H9 (cell line): ENCODE measurements at regions not wholly inside any gene's neighbourhood (a gene's known extent, or its start where the extent isn't known, plus 50 kb on each side); places are given as distances from the start of the nearest gene placed in this dataset.

ENCODE experiments used
- DNase-seq: peaks from one replicate; pipeline ENCODE4 v3.0.0-alpha.2; 2017
- H2AFZ ChIP-seq: one replicate; pipeline ENCODE4 v1.6.1; 2013; ENCODE audit warnings: mild to moderate bottlenecking, low read length, control low read depth, moderate library complexity
- H2AK5ac ChIP-seq: 2 replicates; pipeline ENCODE4 v1.6.1; 2013; ENCODE audit warnings: low read length, control low read depth, mixed read lengths; ENCODE audit not compliant: insufficient read length
- H2BK120ac ChIP-seq: one replicate; pipeline ENCODE4 v1.6.1; 2013; ENCODE audit warnings: low read depth, mild to moderate bottlenecking, low read length, control low read depth, inconsistent platforms; ENCODE audit not compliant: poor library complexity, severe bottlenecking
- H2BK12ac ChIP-seq: 2 replicates; pipeline ENCODE4 v1.6.1; 2013; ENCODE audit warnings: low read length, control low read depth, mixed read lengths, low read depth; ENCODE audit not compliant: insufficient read length
- H2BK15ac ChIP-seq: 2 replicates; pipeline ENCODE4 v1.6.1; 2013; ENCODE audit warnings: low read depth, low read length, control low read depth
- H2BK20ac ChIP-seq: one replicate; pipeline ENCODE4 v1.6.1; 2013; ENCODE audit warnings: low read depth, mild to moderate bottlenecking, low read length, control low read depth, inconsistent platforms; ENCODE audit not compliant: poor library complexity, severe bottlenecking
- H2BK5ac ChIP-seq: 2 replicates; pipeline ENCODE4 v1.6.1; 2013; ENCODE audit warnings: low read length, control low read depth, mixed read lengths; ENCODE audit not compliant: insufficient read length
- H3K14ac ChIP-seq: 2 replicates; pipeline ENCODE4 v1.6.1; 2013; ENCODE audit warnings: low read length, control low read depth; ENCODE audit not compliant: insufficient read depth
- H3K18ac ChIP-seq: 2 replicates; pipeline ENCODE4 v1.6.1; 2013; ENCODE audit warnings: low read depth, mild to moderate bottlenecking, mixed read lengths, low read length, control low read depth; ENCODE audit not compliant: insufficient read length
- H3K23ac ChIP-seq: 2 replicates; pipeline ENCODE4 v1.6.1; 2013; ENCODE audit warnings: low read length, control low read depth, mixed read lengths, low read depth; ENCODE audit not compliant: insufficient read length
- H3K23me2 ChIP-seq: 2 replicates; pipeline ENCODE4 v1.6.1; 2013; ENCODE audit warnings: low read depth, mild to moderate bottlenecking, mixed read lengths, low read length, control low read depth; ENCODE audit not compliant: insufficient read length, poor library complexity, severe bottlenecking
- H3K27ac ChIP-seq: 2 replicates; pipeline ENCODE4 v1.5.1; 2013; ENCODE audit warnings: low read length, control low read depth, mixed read lengths, low read depth; ENCODE audit not compliant: insufficient read length
- H3K27me3 ChIP-seq: 2 replicates; pipeline ENCODE4 v1.6.1; 2013; ENCODE audit warnings: low read length, control low read depth, inconsistent platforms; ENCODE audit not compliant: insufficient read depth
- H3K4ac ChIP-seq: 2 replicates; pipeline ENCODE4 v1.6.1; 2013; ENCODE audit warnings: low read depth, mild to moderate bottlenecking, control low read depth, inconsistent platforms, low read length, moderate library complexity
- H3K4me1 ChIP-seq: 2 replicates; pipeline ENCODE4 v1.6.1; 2013; ENCODE audit warnings: low read length, control low read depth, inconsistent platforms; ENCODE audit not compliant: insufficient read depth
- H3K4me2 ChIP-seq: 2 replicates; pipeline ENCODE4 v1.6.1; 2013; ENCODE audit warnings: low read length, control low read depth, mixed read lengths; ENCODE audit not compliant: insufficient read length, insufficient read depth
- H3K56ac ChIP-seq: 2 replicates; pipeline ENCODE4 v1.6.1; 2013; ENCODE audit warnings: low read depth, mild to moderate bottlenecking, mixed read lengths, low read length, control low read depth; ENCODE audit not compliant: insufficient read length
- H3K79me1 ChIP-seq: 2 replicates; pipeline ENCODE4 v1.6.1; 2013; ENCODE audit warnings: low read depth, mild to moderate bottlenecking, moderate library complexity, low read length, control low read depth, inconsistent platforms; ENCODE audit not compliant: insufficient read depth, poor library complexity, severe bottlenecking
- H3K79me2 ChIP-seq: 2 replicates; pipeline ENCODE4 v1.6.1; 2013; ENCODE audit warnings: low read length, control low read depth, inconsistent platforms; ENCODE audit not compliant: insufficient read depth
- H3K9ac ChIP-seq: 2 replicates; pipeline ENCODE4 v1.6.1; 2013; ENCODE audit warnings: low read length, control low read depth, mixed read lengths; ENCODE audit not compliant: insufficient read length; ENCODE audit errors: extremely low read depth
- H3K9me3 ChIP-seq: one replicate; pipeline ENCODE4 v1.6.1; 2013; ENCODE audit warnings: low read depth, low read length, inconsistent platforms; ENCODE audit not compliant: control insufficient read depth
- H3T11ph ChIP-seq: one replicate; pipeline ENCODE4 v1.6.1; 2013; ENCODE audit warnings: mild to moderate bottlenecking, low read length, control low read depth, inconsistent platforms
- H4K20me1 ChIP-seq: one replicate; pipeline ENCODE4 v1.6.1; 2013; ENCODE audit not compliant: control insufficient read depth, insufficient read length, insufficient read depth
- H4K5ac ChIP-seq: 2 replicates; pipeline ENCODE4 v1.6.1; 2013; ENCODE audit warnings: low read depth, mild to moderate bottlenecking, mixed read lengths, low read length, control low read depth; ENCODE audit not compliant: insufficient read length
- H4K8ac ChIP-seq: replicated peaks from 2 replicates; pipeline ENCODE4 v1.6.1; 2013; ENCODE audit warnings: low read length, control low read depth, mixed read lengths, low read depth; ENCODE audit not compliant: insufficient read length
- H4K91ac ChIP-seq: 2 replicates; pipeline ENCODE4 v1.6.1; 2013; ENCODE audit warnings: low read depth, mild to moderate bottlenecking, moderate library complexity, mixed read lengths, low read length, control low read depth; ENCODE audit not compliant: insufficient read length
- H3K27ac Mint-ChIP-seq, 3 experiments: 2 replicates in 2 of 3; 3 replicates in 1 of 3; pipeline ENCODE4 v1.8.0; 2020 to 2021; ENCODE audit warnings: mixed read lengths in 3 of 3, mild to moderate bottlenecking in 1 of 3, moderate library complexity in 1 of 3
- H3K27me3 Mint-ChIP-seq: 2 replicates; pipeline ENCODE4 v1.8.0; 2021; ENCODE audit warnings: low read depth, mild to moderate bottlenecking, moderate library complexity, mixed read lengths
- H3K36me3 Mint-ChIP-seq, 3 experiments: 2 replicates in 2 of 3; 3 replicates in 1 of 3; pipeline ENCODE4 v1.8.0; 2020 to 2021; ENCODE audit warnings: low read depth in 3 of 3, mixed read lengths in 3 of 3; ENCODE audit not compliant: insufficient read depth in 1 of 3
- H3K4me1 Mint-ChIP-seq, 2 experiments: 2 replicates each; pipeline ENCODE4 v1.8.0; 2020; ENCODE audit warnings: mixed read lengths in 2 of 2
- H3K4me3 Mint-ChIP-seq, 2 experiments: 2 replicates in 1 of 2; 3 replicates in 1 of 2; pipeline ENCODE4 v1.8.0; 2020 to 2021; ENCODE audit warnings: mild to moderate bottlenecking in 2 of 2, mixed read lengths in 2 of 2, moderate library complexity in 1 of 2
- H3K9me3 Mint-ChIP-seq, 2 experiments: 2 replicates in 1 of 2; 3 replicates in 1 of 2; pipeline ENCODE4 v1.8.0; 2020; ENCODE audit warnings: mild to moderate bottlenecking in 2 of 2, mixed read lengths in 2 of 2, moderate library complexity in 1 of 2
- CTCF ChIP-seq: fragments of 200-600 bp; sonication (generic); conservative IDR thresholded peaks from 3 replicates; pipeline ENCODE4 v1.8.0; 2021; ENCODE audit warnings: antibody characterized with exemption, mild to moderate bottlenecking
- WGBS: extraction: QIAGEN DNeasy Blood & Tissue Kit; methylation state at CpG from one replicate; pipeline ENCODE4 v1.1.7; 2013; ENCODE audit warnings: missing lambda C conversion rate, low lambda C conversion rate, mixed read lengths; ENCODE audit not compliant: insufficient read length; ENCODE audit errors: extremely low coverage; 5-methylcytosine and 5-hydroxymethylcytosine counted together

DNA sequence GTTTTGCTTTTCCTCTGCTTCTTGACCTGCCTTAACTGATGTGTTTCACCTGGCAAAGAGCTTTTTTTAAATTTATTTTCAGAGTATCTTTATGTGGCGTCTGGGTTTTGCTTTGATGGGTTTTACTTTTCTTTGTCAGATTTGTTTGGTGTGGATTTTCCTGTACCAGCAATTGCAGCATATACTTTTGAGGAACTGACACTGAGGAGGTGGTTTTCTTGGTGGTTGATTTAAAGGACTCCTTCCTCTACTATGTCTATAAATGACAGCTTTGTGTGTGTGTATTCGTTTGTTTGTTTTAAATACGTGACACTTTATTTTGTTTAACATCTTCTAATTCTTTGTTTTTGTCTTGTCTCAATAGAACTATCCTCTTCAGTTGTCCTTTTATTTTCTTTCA, 1071.9 kb upstream of the ARRDC3 start:
- TF ChIP-seq CTCF = no peak
- Histone ChIP-seq H2BK20ac (no peak overlapping the region), H3K4me2 (no peak overlapping the region), H3K79me1 (no peaks in the 10 kb centered on the region), H3K14ac (no peak overlapping the region), H2BK5ac (no peak overlapping the region), H3T11ph (no peak overlapping the region), H4K8ac (no peak overlapping the region), H2BK120ac (no peak overlapping the region), H3K27me3 (no peaks in the 10 kb centered on the region), H3K27ac (no peak overlapping the region), H3K79me2 (no peaks in the 10 kb centered on the region), H3K56ac (no peak overlapping the region), H3K4ac (no peak overlapping the region), H3K4me1 (no peaks in the 10 kb centered on the region), H2BK15ac (no peak overlapping the region), H2AK5ac (no peak overlapping the region), H3K9ac (no peak overlapping the region), H4K5ac (no peak overlapping the region), H3K23me2 (no peaks in the 10 kb centered on the region), H2BK12ac (no peak overlapping the region), H4K91ac (no peak overlapping the region), H3K23ac (no peak overlapping the region), H3K9me3 (no peaks in the 10 kb centered on the region), H3K18ac (no peak overlapping the region), H2AFZ (no peak overlapping the region), H4K20me1 (no peaks in the 10 kb centered on the region)
- Mint-ChIP-seq H3K4me3 (no peak overlapping the region), H3K27ac (no peak overlapping the region), H3K36me3 (no peaks in the 10 kb centered on the region), H3K27me3 (no peaks in the 10 kb centered on the region), H3K4me1 (no peaks in the 10 kb centered on the region), H3K9me3 (no peaks in the 10 kb centered on the region)
- WGBS = no CpG with 5 or more reads among the region's 3 CpGs
- no peak for DNase-seq
